ENCODE measurements at regions not wholly inside any gene's neighbourhood (a gene's known extent, or its start where the extent isn't known, plus 50 kb on each side); places are given as distances from the start of the nearest gene placed in this dataset.
"Not testable (repeated sequence)": the region's sequence is repeated elsewhere in the genome, so short reads cannot be mapped to it uniquely, and the experiment has no call there.

DNA sequence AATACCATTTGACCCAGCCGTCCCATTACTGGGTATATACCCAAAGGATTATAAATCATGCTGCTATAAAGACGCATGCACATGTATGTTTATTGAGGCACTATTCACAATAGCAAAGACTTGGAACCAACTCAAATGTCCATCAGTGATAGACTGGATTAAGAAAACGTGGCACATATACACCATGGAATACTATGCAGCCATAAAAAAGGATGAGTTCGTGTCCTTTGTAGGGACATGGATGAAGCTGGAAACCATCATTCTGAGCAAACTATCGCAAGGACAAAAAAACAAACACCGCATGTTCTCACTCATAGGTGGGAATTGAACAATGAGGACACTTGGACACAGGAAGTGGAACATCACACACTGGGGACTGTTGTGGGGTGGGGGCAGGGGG, 83.5 kb downstream of the GEMIN8 start:
- TF ChIP-seq POLR2A, EP300 (IDR thresholded peaks at IDR 0.05): not testable (repeated sequence)
- TF ChIP-seq, protein P1, sequence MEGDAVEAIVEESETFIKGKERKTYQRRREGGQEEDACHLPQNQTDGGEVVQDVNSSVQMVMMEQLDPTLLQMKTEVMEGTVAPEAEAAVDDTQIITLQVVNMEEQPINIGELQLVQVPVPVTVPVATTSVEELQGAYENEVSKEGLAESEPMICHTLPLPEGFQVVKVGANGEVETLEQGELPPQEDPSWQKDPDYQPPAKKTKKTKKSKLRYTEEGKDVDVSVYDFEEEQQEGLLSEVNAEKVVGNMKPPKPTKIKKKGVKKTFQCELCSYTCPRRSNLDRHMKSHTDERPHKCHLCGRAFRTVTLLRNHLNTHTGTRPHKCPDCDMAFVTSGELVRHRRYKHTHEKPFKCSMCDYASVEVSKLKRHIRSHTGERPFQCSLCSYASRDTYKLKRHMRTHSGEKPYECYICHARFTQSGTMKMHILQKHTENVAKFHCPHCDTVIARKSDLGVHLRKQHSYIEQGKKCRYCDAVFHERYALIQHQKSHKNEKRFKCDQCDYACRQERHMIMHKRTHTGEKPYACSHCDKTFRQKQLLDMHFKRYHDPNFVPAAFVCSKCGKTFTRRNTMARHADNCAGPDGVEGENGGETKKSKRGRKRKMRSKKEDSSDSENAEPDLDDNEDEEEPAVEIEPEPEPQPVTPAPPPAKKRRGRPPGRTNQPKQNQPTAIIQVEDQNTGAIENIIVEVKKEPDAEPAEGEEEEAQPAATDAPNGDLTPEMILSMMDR (IDR thresholded peaks at IDR 0.05): not testable (repeated sequence)
